ENCODE measurements at regions not wholly inside any gene's neighbourhood (a gene's known extent, or its start where the extent isn't known, plus 50 kb on each side); places are given as distances from the start of the nearest gene placed in this dataset.

- Histone ChIP-seq H3K79me2 (ENCODE audit: insufficient read depth, low read length) (no peaks in the 10 kb centered on the region), H4K20me1 (ENCODE audit: insufficient read depth, low read length) (no peaks in the 10 kb centered on the region), H3K9ac (ENCODE audit: insufficient read depth, low read length, poor library complexity, severe bottlenecking) (no peak overlapping the region), H3K4me3 (replicated peaks in 1 of 3; ENCODE audit: low read depth in 2 of 3, low read length in 3 of 3) (no peak overlapping the region), H3K27me3 (ENCODE audit: control insufficient read depth in 2 of 2, insufficient read depth in 2 of 2, low read length in 2 of 2) (no peaks in the 10 kb centered on the region), H2AFZ (ENCODE audit: insufficient read depth, low read depth, low read length, poor library complexity, severe bottlenecking) (no peak overlapping the region), H3K4me2 (replicated peaks; ENCODE audit: extremely low read depth, low read length, poor library complexity, severe bottlenecking) (no peak overlapping the region), H3K4me1 (ENCODE audit: control insufficient read depth in 1 of 2, insufficient read depth in 2 of 2, low read length in 2 of 2) (no peaks in the 10 kb centered on the region), H3K9me3 (replicated peaks in 1 of 2; ENCODE audit: control insufficient read depth in 1 of 2, insufficient read depth in 1 of 2, low read length in 2 of 2) (no peaks in the 10 kb centered on the region), H3K27ac (ENCODE audit: low read depth in 1 of 2, low read length in 2 of 2) (no peak overlapping the region), H3K36me3 (replicated peaks in 1 of 2; ENCODE audit: control insufficient read depth in 1 of 2, insufficient read depth in 2 of 2, low read length in 2 of 2) (no peaks in the 10 kb centered on the region)
- peaks cover 0 to 2% (median 0%) of the 10 kb centered on the region in 7 donors for H3K9me3 Mint-ChIP-seq
- 89% methylated on average over 10 of the region's 17 CpGs for WGBS (ENCODE audit: insufficient coverage)
- H3K27me3 Mint-ChIP-seq (ENCODE audit: low read depth in 3 of 3): peaks cover 8 to 22% (median 12%) of the 10 kb centered on the region in 3 donors
- no peaks in the 10 kb centered on the region for H3K36me3 Mint-ChIP-seq
- H3K4me1 Mint-ChIP-seq: peaks cover 2% of the 10 kb centered on the region
- no peak overlapping the region for H3K4me3 Mint-ChIP-seq
- DNase-seq: no peak
- no peak for TF ChIP-seq CTCF (IDR thresholded peaks at IDR 0.05)
- intact Hi-C loops (cut with micrococcal nuclease): no loop called here
- no peak overlapping the region for H3K27ac Mint-ChIP-seq
Observed at GRCh38 chr16:85425074-85425662, 188.0 kb upstream of the GSE1 start.

GRCh38 chr16:85426806-85427205, 186.3 kb upstream of the GSE1 start:
- Histone ChIP-seq H3K9ac (ENCODE audit: insufficient read depth, low read length, poor library complexity, severe bottlenecking) (no peak overlapping the region), H3K4me3 (replicated peaks in 1 of 3; ENCODE audit: low read depth in 2 of 3, low read length in 3 of 3) (no peak overlapping the region), H3K36me3 (replicated peaks in 1 of 2; ENCODE audit: control insufficient read depth in 1 of 2, insufficient read depth in 2 of 2, low read length in 2 of 2) (no peaks in the 10 kb centered on the region), H2AFZ (ENCODE audit: insufficient read depth, low read depth, low read length, poor library complexity, severe bottlenecking) (no peak overlapping the region), H4K20me1 (ENCODE audit: insufficient read depth, low read length) (no peaks in the 10 kb centered on the region), H3K79me2 (ENCODE audit: insufficient read depth, low read length) (no peaks in the 10 kb centered on the region), H3K9me3 (replicated peaks in 1 of 2; ENCODE audit: control insufficient read depth in 1 of 2, insufficient read depth in 1 of 2, low read length in 2 of 2) (no peaks in the 10 kb centered on the region), H3K27me3 (ENCODE audit: control insufficient read depth in 2 of 2, insufficient read depth in 2 of 2, low read length in 2 of 2) (no peaks in the 10 kb centered on the region), H3K4me2 (replicated peaks; ENCODE audit: extremely low read depth, low read length, poor library complexity, severe bottlenecking) (no peak overlapping the region), H3K27ac (ENCODE audit: low read depth in 1 of 2, low read length in 2 of 2) (no peak overlapping the region), H3K4me1 (ENCODE audit: control insufficient read depth in 1 of 2, insufficient read depth in 2 of 2, low read length in 2 of 2) (no peaks in the 10 kb centered on the region)
- no peak overlapping the region for H3K27ac Mint-ChIP-seq
- H3K27me3 Mint-ChIP-seq (ENCODE audit: low read depth in 3 of 3): peaks cover 7 to 16% (median 14%) of the 10 kb centered on the region in 3 donors
- intact Hi-C loops (cut with micrococcal nuclease): no loop called here
- no peaks in the 10 kb centered on the region for H3K9me3 Mint-ChIP-seq
- WGBS (ENCODE audit: insufficient coverage): no CpG with 5 or more reads among the region's 2 CpGs
- H3K36me3 Mint-ChIP-seq: no peaks in the 10 kb centered on the region
- no peaks in the 10 kb centered on the region for H3K4me1 Mint-ChIP-seq
- DNase-seq: no peak
- TF ChIP-seq CTCF (IDR thresholded peaks at IDR 0.05): no peak
- no peak overlapping the region for H3K4me3 Mint-ChIP-seq

Measured in CD14-positive monocyte (primary cell).